Loucy (cell line): ENCODE measurements at regions not wholly inside any gene's neighbourhood (a gene's known extent, or its start where the extent isn't known, plus 50 kb on each side); places are given as distances from the start of the nearest gene placed in this dataset.
A peak's percentile ranks its signal among the peaks of the same experiment; 100 is the strongest.

Experiments used
- H2AFZ ChIP-seq: fragments of 200-600 bp; sonication (generic); 2 replicates; pipeline ENCODE4 v1.6.0; 2016; ENCODE audit warnings: antibody characterized with exemption, mild to moderate bottlenecking, low read length, moderate library complexity
- H3F3A ChIP-seq: fragments of 200-600 bp; 2 replicates; pipeline ENCODE4 v1.6.0; 2016; ENCODE audit warnings: antibody characterized with exemption, low read depth, mild to moderate bottlenecking
- H3K27me3 ChIP-seq: fragments of 200-600 bp; sonication (generic); 2 replicates; pipeline ENCODE4 v1.6.1; 2014; ENCODE audit warnings: low read length, mild to moderate bottlenecking; ENCODE audit not compliant: insufficient read depth, poor library complexity, severe bottlenecking
- H3K36me3 ChIP-seq: fragments of 200-600 bp; sonication (generic); 2 replicates; pipeline ENCODE4 v1.6.1; 2016; ENCODE audit warnings: low read length; ENCODE audit not compliant: insufficient read depth
- H3K4me1 ChIP-seq: fragments of 200-600 bp; sonication (generic); 2 replicates; pipeline ENCODE4 v1.5.1; 2014; ENCODE audit warnings: low read length, mild to moderate bottlenecking; ENCODE audit not compliant: insufficient read depth, poor library complexity, severe bottlenecking
- H3K4me2 ChIP-seq: fragments of 200-600 bp; sonication (generic); 2 replicates; pipeline ENCODE4 v1.6.0; 2014; ENCODE audit warnings: antibody characterized with exemption, low read length, low read depth, mild to moderate bottlenecking; ENCODE audit not compliant: poor library complexity, severe bottlenecking
- H3K4me3 ChIP-seq: fragments of 200-600 bp; sonication (generic); 2 replicates; pipeline ENCODE4 v1.5.1; 2014; ENCODE audit warnings: low read length, mild to moderate bottlenecking, mixed read lengths; ENCODE audit not compliant: poor library complexity, severe bottlenecking
- H3K79me2 ChIP-seq: fragments of 200-600 bp; sonication (generic); 2 replicates; pipeline ENCODE4 v1.6.1; 2014; ENCODE audit warnings: low read length; ENCODE audit not compliant: insufficient read depth
- H3K9ac ChIP-seq: fragments of 200-600 bp; sonication (generic); 2 replicates; pipeline ENCODE4 v1.6.0; 2014; ENCODE audit warnings: mild to moderate bottlenecking, low read depth, low read length, moderate library complexity; ENCODE audit not compliant: poor library complexity, severe bottlenecking
- H3K9me2 ChIP-seq: fragments of 200-600 bp; sonication (generic); replicated peaks from 2 replicates; pipeline ENCODE4 v1.6.1; 2016; ENCODE audit warnings: low read depth, low read length, mixed read lengths
- H3K9me3 ChIP-seq: fragments of 200-600 bp; sonication (generic); 2 replicates; pipeline ENCODE4 v1.6.1; 2014; ENCODE audit warnings: mild to moderate bottlenecking, antibody characterized with exemption, low read length, low read depth; ENCODE audit not compliant: insufficient read depth
- H4K20me1 ChIP-seq: fragments of 200-600 bp; sonication (generic); 2 replicates; pipeline ENCODE4 v1.6.0; 2014; ENCODE audit warnings: antibody characterized with exemption, low read length, mild to moderate bottlenecking; ENCODE audit not compliant: insufficient read depth, poor library complexity, severe bottlenecking
- EZH2phosphoT487 ChIP-seq: fragments of 200-600 bp; IDR thresholded peaks from 2 replicates; pipeline ENCODE4 v1.6.1; 2018; ENCODE audit warnings: antibody characterized with exemption, mild to moderate bottlenecking, moderate library complexity, borderline replicate concordance
- TF ChIP-seq, protein P1 (sequence below): fragments of 200-600 bp; sonication (generic); conservative IDR thresholded peaks from 2 replicates; pipeline ENCODE4 v1.5.1; 2014; ENCODE audit warnings: mild to moderate bottlenecking, antibody characterized with exemption, low read length

DNA sequence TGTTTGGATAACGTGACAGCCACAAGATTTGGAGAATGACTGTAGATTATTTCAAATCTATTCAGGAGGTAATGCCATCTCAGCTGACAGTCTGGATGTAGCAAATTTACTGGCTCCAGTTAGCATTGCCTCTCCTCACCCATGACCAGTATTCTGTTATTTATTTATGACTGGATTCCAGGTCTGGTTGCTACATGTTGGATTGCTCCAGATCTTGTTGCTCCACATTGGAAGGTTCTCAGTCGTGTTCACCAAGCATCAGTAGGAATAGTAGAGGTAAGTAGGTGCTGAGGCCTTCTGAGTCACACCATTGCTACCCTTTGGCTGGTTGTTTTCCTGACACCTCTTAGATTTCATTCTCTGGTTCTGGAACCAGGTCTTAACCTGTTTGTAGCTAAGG lies 69.5 kb upstream of the ELOVL5 start:
- Histone ChIP-seq H3K9ac (no peak overlapping the region), H3K4me3 (no peak overlapping the region), H2AFZ (no peak overlapping the region), H3K4me1 (no peaks in the 10 kb centered on the region), H3K27me3 (no peaks in the 10 kb centered on the region), H4K20me1 (no peaks in the 10 kb centered on the region), H3F3A (no peaks in the 10 kb centered on the region), H3K36me3 (no peaks in the 10 kb centered on the region), H3K9me3 (no peaks in the 10 kb centered on the region), H3K4me2 (no peak overlapping the region), H3K79me2 (no peaks in the 10 kb centered on the region), H3K9me2 (no peaks in the 10 kb centered on the region)
- no peak for TF ChIP-seq EZH2phosphoT487
- TF ChIP-seq, protein P1, sequence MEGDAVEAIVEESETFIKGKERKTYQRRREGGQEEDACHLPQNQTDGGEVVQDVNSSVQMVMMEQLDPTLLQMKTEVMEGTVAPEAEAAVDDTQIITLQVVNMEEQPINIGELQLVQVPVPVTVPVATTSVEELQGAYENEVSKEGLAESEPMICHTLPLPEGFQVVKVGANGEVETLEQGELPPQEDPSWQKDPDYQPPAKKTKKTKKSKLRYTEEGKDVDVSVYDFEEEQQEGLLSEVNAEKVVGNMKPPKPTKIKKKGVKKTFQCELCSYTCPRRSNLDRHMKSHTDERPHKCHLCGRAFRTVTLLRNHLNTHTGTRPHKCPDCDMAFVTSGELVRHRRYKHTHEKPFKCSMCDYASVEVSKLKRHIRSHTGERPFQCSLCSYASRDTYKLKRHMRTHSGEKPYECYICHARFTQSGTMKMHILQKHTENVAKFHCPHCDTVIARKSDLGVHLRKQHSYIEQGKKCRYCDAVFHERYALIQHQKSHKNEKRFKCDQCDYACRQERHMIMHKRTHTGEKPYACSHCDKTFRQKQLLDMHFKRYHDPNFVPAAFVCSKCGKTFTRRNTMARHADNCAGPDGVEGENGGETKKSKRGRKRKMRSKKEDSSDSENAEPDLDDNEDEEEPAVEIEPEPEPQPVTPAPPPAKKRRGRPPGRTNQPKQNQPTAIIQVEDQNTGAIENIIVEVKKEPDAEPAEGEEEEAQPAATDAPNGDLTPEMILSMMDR = no peak

DNA sequence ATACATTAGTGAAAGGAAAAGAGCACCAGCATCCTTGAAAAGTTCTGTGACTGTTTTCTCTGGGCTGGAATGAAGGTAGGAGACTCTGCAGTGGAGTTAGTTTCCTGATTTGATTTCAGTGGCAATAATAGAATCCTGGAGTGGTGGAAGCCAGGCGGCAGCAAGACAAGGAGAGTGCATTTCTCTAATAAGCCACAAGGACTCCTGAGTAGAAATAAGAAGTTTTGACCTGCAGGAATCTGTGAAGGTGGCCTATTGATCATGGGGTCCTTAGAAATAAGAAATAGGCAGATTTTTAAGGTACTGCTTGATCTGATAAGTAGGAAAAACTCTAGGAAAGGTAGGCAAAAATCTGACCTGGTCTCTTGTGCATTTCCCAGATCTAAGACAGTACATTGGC lies 68.4 kb upstream of the ELOVL5 start:
- no peak overlapping the region for H2AFZ ChIP-seq

DNA sequence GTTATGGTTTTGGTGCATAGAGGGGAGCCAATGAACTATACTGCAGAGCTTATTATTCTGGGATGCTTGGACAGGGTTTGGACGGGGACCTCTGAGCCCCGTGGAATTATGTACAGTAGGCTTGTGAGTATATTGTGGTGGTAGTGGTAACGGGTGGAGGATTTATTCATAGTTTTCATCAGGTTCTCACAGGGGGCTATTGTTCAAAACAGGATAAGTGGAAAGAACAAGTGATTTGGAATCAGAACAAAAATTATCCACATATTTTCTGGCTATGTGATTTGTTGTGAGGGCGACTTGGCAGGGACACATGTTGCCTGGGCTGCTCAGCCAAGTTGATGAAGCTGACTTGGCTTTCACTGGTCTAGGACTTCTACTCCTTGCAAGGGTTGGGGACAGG lies 64.6 kb upstream of the ELOVL5 start:
- no peaks in the 10 kb centered on the region; the same call in 1 of the 2 replicates for H3F3A ChIP-seq
- no peaks in the 10 kb centered on the region for H3K9me2 ChIP-seq

More for the DNA sequence above, 68.4 kb upstream of the ELOVL5 start:
- Histone ChIP-seq H3K27me3 (no peaks in the 10 kb centered on the region), H3K4me1 (no peaks in the 10 kb centered on the region), H3K9ac (no peak overlapping the region), H3K79me2 (no peaks in the 10 kb centered on the region), H3K36me3 (no peaks in the 10 kb centered on the region), H3K4me2 (no peak overlapping the region), H3K9me2 (no peaks in the 10 kb centered on the region), H4K20me1 (no peaks in the 10 kb centered on the region), H3F3A (no peaks in the 10 kb centered on the region), H3K9me3 (no peaks in the 10 kb centered on the region), H3K4me3 (no peak overlapping the region)
- no peak for TF ChIP-seq EZH2phosphoT487
- TF ChIP-seq, protein P1 = peak; percentile 41

More for the DNA sequence above, 64.6 kb upstream of the ELOVL5 start:
- H3K4me2 ChIP-seq = no peak overlapping the region
- peaks cover 8% of the 10 kb centered on the region for H3K4me1 ChIP-seq
- no peaks in the 10 kb centered on the region for H3K27me3 ChIP-seq
- no peaks in the 10 kb centered on the region for H4K20me1 ChIP-seq
- H3K9ac ChIP-seq = no peak overlapping the region
- no peaks in the 10 kb centered on the region for H3K79me2 ChIP-seq
- no peak for TF ChIP-seq EZH2phosphoT487
- TF ChIP-seq, protein P1 = no peak
- no peaks in the 10 kb centered on the region for H3K36me3 ChIP-seq
- H3K9me3 ChIP-seq = no peaks in the 10 kb centered on the region
- H3K4me3 ChIP-seq = no peak overlapping the region
- no peak overlapping the region for H2AFZ ChIP-seq
